RWPE2 (cell line): ENCODE measurements at regions not wholly inside any gene's neighbourhood (a gene's known extent, or its start where the extent isn't known, plus 50 kb on each side); places are given as distances from the start of the nearest gene placed in this dataset.

Experiments
- ATAC-seq: fragments of 200-7000 bp; cut with Tn5 transposase; 3 replicates; pipeline ENCODE4 v1.9.1; 2021; ENCODE audit warnings: low read depth
- DNase-seq: peaks from one replicate; pipeline ENCODE4 v3.0.0-alpha.2; 2020; ENCODE audit warnings: low spot score
- H3K27ac ChIP-seq: fragments of 450-650 bp; 2 replicates; pipeline ENCODE4 v1.5.1; 2017; ENCODE audit warnings: mild to moderate bottlenecking; ENCODE audit not compliant: poor library complexity, severe bottlenecking
- H3K27me3 ChIP-seq: fragments of 250-450 bp; sonication (Bioruptor Pico); 2 replicates; pipeline ENCODE4 v1.5.1; 2021; ENCODE audit warnings: mild to moderate bottlenecking, moderate library complexity; ENCODE audit not compliant: insufficient read depth, poor library complexity, severe bottlenecking
- H3K36me3 ChIP-seq: fragments of 250-450 bp; sonication (Bioruptor Pico); 2 replicates; pipeline ENCODE4 v1.5.1; 2020; ENCODE audit warnings: low read depth, mild to moderate bottlenecking, moderate library complexity
- H3K4me1 ChIP-seq: fragments of 250-450 bp; sonication (Bioruptor Pico); 2 replicates; pipeline ENCODE4 v1.5.1; 2021; ENCODE audit warnings: mild to moderate bottlenecking, moderate library complexity; ENCODE audit not compliant: insufficient read depth, poor library complexity, severe bottlenecking
- H3K4me3 ChIP-seq: fragments of 250-450 bp; sonication (Bioruptor Pico); 2 replicates; pipeline ENCODE4 v1.5.1; 2021; ENCODE audit warnings: mild to moderate bottlenecking, moderate library complexity; ENCODE audit not compliant: severe bottlenecking
- H3K9me3 ChIP-seq: fragments of 250-450 bp; sonication (Bioruptor Pico); 2 replicates; pipeline ENCODE4 v1.5.1; 2021; ENCODE audit warnings: mild to moderate bottlenecking, moderate library complexity; ENCODE audit not compliant: severe bottlenecking
- CTCF ChIP-seq: fragments of 450-650 bp; IDR thresholded peaks from one replicate; pipeline ENCODE4 v1.5.1; 2017; ENCODE audit warnings: mild to moderate bottlenecking, moderate library complexity; ENCODE audit not compliant: poor library complexity, severe bottlenecking

- no peak for ATAC-seq
- no peaks in the 10 kb centered on the region for H3K4me1 ChIP-seq
- H3K27me3 ChIP-seq = no peaks in the 10 kb centered on the region
- no peaks in the 10 kb centered on the region for H3K9me3 ChIP-seq
- H3K4me3 ChIP-seq = no peak overlapping the region
- no peak overlapping the region for H3K27ac ChIP-seq
- TF ChIP-seq CTCF = no peak
- H3K36me3 ChIP-seq = no peaks in the 10 kb centered on the region
- DNase-seq = no peak
Observed at GRCh38 chr1:81381881-81382280, 418.9 kb upstream of the ADGRL2 start.

- H3K27me3 ChIP-seq = no peaks in the 10 kb centered on the region
- no peaks in the 10 kb centered on the region for H3K4me1 ChIP-seq
- H3K36me3 ChIP-seq = no peaks in the 10 kb centered on the region
- no peak for DNase-seq
- H3K9me3 ChIP-seq = no peaks in the 10 kb centered on the region
- H3K27ac ChIP-seq = no peak overlapping the region
- no peak overlapping the region for H3K4me3 ChIP-seq
- no peak for ATAC-seq
- no peak for TF ChIP-seq CTCF
Observed at GRCh38 chr1:81380436-81380835, 420.3 kb upstream of the ADGRL2 start.

- DNase-seq = no peak
- no peak overlapping the region for H3K27ac ChIP-seq
- no peaks in the 10 kb centered on the region for H3K9me3 ChIP-seq
- H3K36me3 ChIP-seq = no peaks in the 10 kb centered on the region
- no peak for ATAC-seq
- no peak overlapping the region for H3K4me3 ChIP-seq
- H3K4me1 ChIP-seq = no peaks in the 10 kb centered on the region
- no peak for TF ChIP-seq CTCF
- no peaks in the 10 kb centered on the region for H3K27me3 ChIP-seq
Observed at GRCh38 chr1:81379430-81379829, 421.3 kb upstream of the ADGRL2 start.

DNA sequence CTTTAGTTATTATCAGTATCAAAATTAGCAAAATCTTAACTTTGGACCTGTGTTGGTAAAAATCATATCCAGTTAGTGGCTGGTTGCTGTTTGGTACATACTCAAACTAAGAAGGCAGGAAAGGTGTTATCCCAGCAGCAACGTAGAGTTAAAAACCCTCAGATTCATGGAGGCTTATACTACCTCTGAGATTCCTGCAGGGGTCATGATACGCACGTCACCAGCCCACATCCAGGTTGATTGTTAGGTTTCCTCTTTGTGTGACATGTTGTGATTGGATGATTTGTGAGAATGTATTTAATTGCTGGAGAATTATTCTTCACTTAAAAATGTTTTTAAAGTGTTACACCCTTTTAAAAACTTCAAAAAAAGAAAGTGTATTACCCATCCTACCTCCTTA, 423.3 kb upstream of the ADGRL2 start:
- H3K27me3 ChIP-seq = no peaks in the 10 kb centered on the region
- TF ChIP-seq CTCF = no peak
- no peak overlapping the region for H3K27ac ChIP-seq
- ATAC-seq (no peak), DNase-seq (no peak)
- H3K4me3 ChIP-seq = no peak overlapping the region
- H3K4me1 ChIP-seq = no peaks in the 10 kb centered on the region
- H3K9me3 ChIP-seq = no peaks in the 10 kb centered on the region
- no peaks in the 10 kb centered on the region for H3K36me3 ChIP-seq

GRCh38 chr1:81375884-81376548, 424.7 kb upstream of the ADGRL2 start:
- Histone ChIP-seq H3K4me1 (no peaks in the 10 kb centered on the region), H3K4me3 (no peak overlapping the region), H3K9me3 (no peaks in the 10 kb centered on the region), H3K27ac (no peak overlapping the region), H3K36me3 (no peaks in the 10 kb centered on the region), H3K27me3 (no peaks in the 10 kb centered on the region)
- no peak for TF ChIP-seq CTCF
- ATAC-seq (no peak), DNase-seq (no peak)
